Parathyroid adenoma (tissue), 2 donors: ENCODE measurements at regions not wholly inside any gene's neighbourhood (a gene's known extent, or its start where the extent isn't known, plus 50 kb on each side); places are given as distances from the start of the nearest gene placed in this dataset.

Source experiments
- H2AFZ ChIP-seq: fragments of 300-600 bp; sonication (generic); one replicate; pipeline ENCODE4 v1.7.0; 2017; ENCODE audit warnings: antibody characterized with exemption, mild to moderate bottlenecking
- H3K27ac ChIP-seq: fragments of 300-600 bp; sonication (generic); one replicate; pipeline ENCODE4 v1.7.0; 2017
- H3K27me3 ChIP-seq: fragments of 300-600 bp; sonication (generic); one replicate; pipeline ENCODE4 v1.7.0; 2017; ENCODE audit warnings: low read length; ENCODE audit not compliant: control insufficient read depth, insufficient read depth
- H3K36me3 ChIP-seq: fragments of 300-600 bp; sonication (generic); one replicate; pipeline ENCODE4 v1.7.0; 2017; ENCODE audit warnings: low read length; ENCODE audit not compliant: control insufficient read depth, insufficient read depth
- H3K4me1 ChIP-seq: fragments of 300-600 bp; sonication (generic); one replicate; pipeline ENCODE4 v1.7.0; 2017; ENCODE audit warnings: control low read depth
- H3K4me2 ChIP-seq: fragments of 300-600 bp; sonication (generic); one replicate; pipeline ENCODE4 v1.7.0; 2017; ENCODE audit warnings: low read length
- H3K4me3 ChIP-seq: fragments of 300-600 bp; sonication (generic); one replicate; pipeline ENCODE4 v1.7.0; 2017; ENCODE audit warnings: low read depth, low read length
- H3K79me2 ChIP-seq: fragments of 300-600 bp; sonication (generic); one replicate; pipeline ENCODE4 v1.7.0; 2017; ENCODE audit warnings: control low read depth
- H3K9ac ChIP-seq: fragments of 300-600 bp; sonication (generic); one replicate; pipeline ENCODE4 v1.7.0; 2017; ENCODE audit warnings: mild to moderate bottlenecking
- H3K9me3 ChIP-seq: fragments of 300-600 bp; sonication (generic); one replicate; pipeline ENCODE4 v1.7.0; 2017; ENCODE audit warnings: low read length; ENCODE audit not compliant: control insufficient read depth
- TF ChIP-seq, protein P1 (sequence below): fragments of 300-600 bp; sonication (generic); IDR thresholded peaks from one replicate; pipeline ENCODE4 v1.7.0; 2017; ENCODE audit warnings: antibody characterized with exemption, mild to moderate bottlenecking
- donor health status: primary hyperparathyroidism.

DNA sequence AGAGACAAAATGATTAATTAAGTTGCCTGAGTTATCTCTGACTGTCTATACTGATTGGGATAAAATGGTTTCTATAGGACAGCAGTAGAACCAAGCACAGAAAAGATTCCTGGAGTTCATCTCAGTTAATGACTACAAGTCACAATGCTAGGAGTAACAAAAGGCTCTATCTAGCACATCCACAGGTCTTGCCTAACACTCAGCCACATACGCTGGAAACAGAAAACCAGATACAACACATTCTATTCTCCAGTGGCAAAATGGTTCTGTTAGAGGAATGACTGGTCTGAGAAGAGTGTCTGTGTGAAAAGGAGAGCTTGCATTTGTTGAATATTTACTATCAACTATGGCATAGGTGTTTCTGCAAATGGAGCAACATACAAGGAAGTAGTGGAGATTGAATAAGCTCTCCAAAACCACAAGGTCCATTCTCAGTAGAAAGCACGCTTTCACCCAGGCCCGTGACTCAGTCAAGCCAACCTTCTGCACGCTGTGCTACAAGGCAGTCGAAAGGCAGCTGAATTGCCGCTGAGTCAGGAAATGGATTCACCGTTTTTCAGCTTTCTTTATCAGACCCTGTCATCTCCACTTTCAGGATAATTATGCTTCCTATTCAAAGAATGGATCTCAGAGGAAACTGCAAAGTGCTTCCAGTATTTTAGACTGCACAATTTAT is 761.5 kb downstream of the EFNB2 start:
- no peaks in the 10 kb centered on the region for H3K27me3 ChIP-seq
- H3K9ac ChIP-seq = no peak overlapping the region
- no peak overlapping the region for H3K27ac ChIP-seq
- peak overlapping the region; percentile 16 for H3K4me2 ChIP-seq
- no peak overlapping the region for H3K4me3 ChIP-seq
- H3K4me1 ChIP-seq = no peaks in the 10 kb centered on the region
- TF ChIP-seq, protein P1, sequence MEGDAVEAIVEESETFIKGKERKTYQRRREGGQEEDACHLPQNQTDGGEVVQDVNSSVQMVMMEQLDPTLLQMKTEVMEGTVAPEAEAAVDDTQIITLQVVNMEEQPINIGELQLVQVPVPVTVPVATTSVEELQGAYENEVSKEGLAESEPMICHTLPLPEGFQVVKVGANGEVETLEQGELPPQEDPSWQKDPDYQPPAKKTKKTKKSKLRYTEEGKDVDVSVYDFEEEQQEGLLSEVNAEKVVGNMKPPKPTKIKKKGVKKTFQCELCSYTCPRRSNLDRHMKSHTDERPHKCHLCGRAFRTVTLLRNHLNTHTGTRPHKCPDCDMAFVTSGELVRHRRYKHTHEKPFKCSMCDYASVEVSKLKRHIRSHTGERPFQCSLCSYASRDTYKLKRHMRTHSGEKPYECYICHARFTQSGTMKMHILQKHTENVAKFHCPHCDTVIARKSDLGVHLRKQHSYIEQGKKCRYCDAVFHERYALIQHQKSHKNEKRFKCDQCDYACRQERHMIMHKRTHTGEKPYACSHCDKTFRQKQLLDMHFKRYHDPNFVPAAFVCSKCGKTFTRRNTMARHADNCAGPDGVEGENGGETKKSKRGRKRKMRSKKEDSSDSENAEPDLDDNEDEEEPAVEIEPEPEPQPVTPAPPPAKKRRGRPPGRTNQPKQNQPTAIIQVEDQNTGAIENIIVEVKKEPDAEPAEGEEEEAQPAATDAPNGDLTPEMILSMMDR = no peak
- H3K36me3 ChIP-seq = no peaks in the 10 kb centered on the region
- H3K79me2 ChIP-seq = no peaks in the 10 kb centered on the region
- H3K9me3 ChIP-seq = no peaks in the 10 kb centered on the region
- no peak overlapping the region for H2AFZ ChIP-seq

DNA sequence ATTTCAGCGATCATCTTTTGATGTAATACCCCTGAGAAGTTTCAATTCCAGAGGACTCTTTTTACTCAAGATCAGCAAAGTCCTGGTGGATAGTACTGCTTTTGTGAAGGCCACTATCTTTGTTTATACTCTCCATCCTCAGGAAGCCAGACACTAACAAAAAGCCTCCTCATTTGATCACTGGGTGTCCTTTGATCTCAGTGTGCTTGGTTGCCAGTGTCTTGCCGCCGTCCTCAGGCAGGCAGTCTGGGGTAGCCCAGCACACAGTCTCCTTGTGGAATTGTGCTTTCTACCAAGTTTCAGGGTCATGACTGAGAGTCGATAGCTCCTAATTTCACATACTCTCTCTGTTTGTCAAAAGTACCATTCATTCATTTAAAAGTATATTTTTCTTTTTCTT is 762.2 kb downstream of the EFNB2 start:
- Histone ChIP-seq H3K4me3 (no peak overlapping the region), H3K79me2 (no peaks in the 10 kb centered on the region), H3K9me3 (no peaks in the 10 kb centered on the region), H3K4me2 (no peak overlapping the region), H3K9ac (no peak overlapping the region), H3K36me3 (no peaks in the 10 kb centered on the region), H3K27ac (no peak overlapping the region), H2AFZ (no peak overlapping the region), H3K27me3 (no peaks in the 10 kb centered on the region), H3K4me1 (no peaks in the 10 kb centered on the region)
- TF ChIP-seq, protein P1 = no peak

DNA sequence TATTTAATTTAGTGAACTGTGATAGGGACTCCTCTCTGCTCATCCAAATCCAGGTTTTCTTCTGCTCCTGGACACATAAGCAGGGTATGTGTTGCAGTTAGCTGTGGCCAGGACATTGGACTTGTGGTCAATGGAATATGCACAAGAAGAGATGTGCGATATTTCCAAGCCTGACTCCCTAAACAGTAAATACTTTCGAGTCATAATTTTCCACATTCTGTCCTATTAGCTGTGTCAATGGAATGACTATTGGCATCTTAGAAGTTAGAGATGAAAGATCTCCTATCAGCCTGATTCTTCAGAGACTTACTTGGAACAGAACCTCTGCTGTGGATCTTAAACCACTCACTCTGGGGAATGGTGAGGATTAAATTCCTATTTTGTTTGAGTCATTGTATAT is 771.0 kb downstream of the EFNB2 start:
- H3K79me2 ChIP-seq = no peaks in the 10 kb centered on the region
- H3K9me3 ChIP-seq = no peaks in the 10 kb centered on the region
- H3K9ac ChIP-seq = no peak overlapping the region
- H3K27ac ChIP-seq = no peak overlapping the region
- no peak overlapping the region for H3K4me3 ChIP-seq
- H3K4me1 ChIP-seq = no peaks in the 10 kb centered on the region
- no peak overlapping the region for H3K4me2 ChIP-seq
- H3K27me3 ChIP-seq = no peaks in the 10 kb centered on the region
- H2AFZ ChIP-seq = no peak overlapping the region
- TF ChIP-seq, protein P1 = no peak
- no peaks in the 10 kb centered on the region for H3K36me3 ChIP-seq

DNA sequence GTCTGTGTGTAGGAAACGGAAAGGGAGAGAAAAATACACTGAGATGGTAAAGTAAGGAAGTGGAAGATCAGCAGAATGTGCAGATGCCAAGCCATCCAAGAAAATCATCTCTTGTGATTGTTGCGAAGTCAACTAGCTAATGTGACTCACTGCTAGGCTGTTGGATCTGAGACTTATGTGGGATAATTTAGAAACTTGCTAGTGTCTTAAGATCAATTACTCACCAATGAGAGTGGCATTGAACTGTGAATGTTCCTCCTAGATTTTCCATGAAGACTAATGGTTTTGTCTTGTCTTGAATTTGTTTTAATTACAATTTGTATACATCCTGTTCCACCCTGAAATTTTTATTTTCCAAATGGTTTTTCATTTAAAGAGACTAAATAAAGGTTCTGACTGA is 771.6 kb downstream of the EFNB2 start:
- H3K9me3 ChIP-seq = no peaks in the 10 kb centered on the region
- no peak overlapping the region for H3K9ac ChIP-seq
- H3K27me3 ChIP-seq = no peaks in the 10 kb centered on the region
- no peak overlapping the region for H3K4me3 ChIP-seq
- H2AFZ ChIP-seq = no peak overlapping the region
- H3K79me2 ChIP-seq = no peaks in the 10 kb centered on the region
- no peaks in the 10 kb centered on the region for H3K4me1 ChIP-seq
- H3K36me3 ChIP-seq = no peaks in the 10 kb centered on the region
- H3K27ac ChIP-seq = no peak overlapping the region
- H3K4me2 ChIP-seq = no peak overlapping the region
- TF ChIP-seq, protein P1 = no peak

DNA sequence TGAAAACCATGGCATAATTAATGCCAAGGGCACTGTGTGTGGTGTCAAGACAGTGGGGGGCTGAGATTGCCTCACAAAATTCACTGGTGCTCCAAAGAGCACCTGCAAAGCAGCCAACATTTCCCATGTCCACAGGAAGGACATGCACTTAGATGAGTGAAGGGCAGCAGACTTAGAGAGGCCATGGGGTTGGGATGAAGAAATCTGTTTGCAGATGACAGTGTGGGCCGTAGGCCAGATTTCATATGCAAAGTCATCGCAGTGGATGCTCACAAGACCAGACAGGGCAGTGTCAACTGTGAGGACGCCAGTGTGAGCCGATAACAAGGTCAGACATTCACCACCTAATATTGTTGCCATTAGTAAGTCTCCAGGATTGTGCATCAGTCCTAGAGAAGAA is 773.4 kb downstream of the EFNB2 start:
- Histone ChIP-seq H3K27ac (no peak overlapping the region), H3K4me2 (no peak overlapping the region), H2AFZ (no peak overlapping the region), H3K9me3 (no peaks in the 10 kb centered on the region), H3K4me1 (no peaks in the 10 kb centered on the region), H3K4me3 (no peak overlapping the region), H3K9ac (no peak overlapping the region), H3K36me3 (no peaks in the 10 kb centered on the region), H3K27me3 (no peaks in the 10 kb centered on the region), H3K79me2 (no peaks in the 10 kb centered on the region)
- TF ChIP-seq, protein P1 = no peak
